HG03432 (cell line): ENCODE measurements at regions not wholly inside any gene's neighbourhood (a gene's known extent, or its start where the extent isn't known, plus 50 kb on each side); places are given as distances from the start of the nearest gene placed in this dataset.

Experiments
- ATAC-seq: cut with Tn5 transposase; IDR thresholded peaks from one replicate; pipeline ENCODE4 v1.9.1; 2021; ENCODE audit warnings: mild to moderate bottlenecking, moderate library complexity; ENCODE audit not compliant: unreplicated experiment

GRCh38 chr3:194277786-194278130, 73.4 kb downstream of the CPN2 start:
- no peak for ATAC-seq

GRCh38 chr3:194278186-194278845, 72.8 kb downstream of the CPN2 start:
- no peak for ATAC-seq

GRCh38 chr3:194279101-194279500, 72.0 kb downstream of the CPN2 start:
- no peak for ATAC-seq

GRCh38 chr3:194279701-194280360, 71.3 kb downstream of the CPN2 start:
- ATAC-seq: no peak

GRCh38 chr3:194280777-194281176, 70.4 kb downstream of the CPN2 start:
- no peak for ATAC-seq

GRCh38 chr3:194281306-194281705, 69.8 kb downstream of the CPN2 start:
- ATAC-seq: no peak

GRCh38 chr3:194281766-194282165, 69.4 kb downstream of the CPN2 start:
- ATAC-seq: no peak

- no peak for ATAC-seq
Measured at GRCh38 chr3:194282436-194283122, 68.5 kb downstream of the CPN2 start.

GRCh38 chr3:194283221-194284006, 67.7 kb downstream of the CPN2 start:
- ATAC-seq: no peak

- ATAC-seq: no peak
Measured at GRCh38 chr3:194284351-194284750, 66.8 kb downstream of the CPN2 start.

- no peak for ATAC-seq
Measured at GRCh38 chr3:194285024-194285849, 65.9 kb downstream of the CPN2 start.

- ATAC-seq: no peak
Measured at GRCh38 chr3:194285850-194286197, 65.3 kb downstream of the CPN2 start.

- no peak for ATAC-seq
Measured at GRCh38 chr3:194286375-194287146, 64.6 kb downstream of the CPN2 start.

- no peak for ATAC-seq
Measured at GRCh38 chr3:194287374-194287773, 63.8 kb downstream of the CPN2 start.

- ATAC-seq: no peak
Measured at GRCh38 chr3:194287977-194288706, 63.0 kb downstream of the CPN2 start.
